ENCODE measurements at regions not wholly inside any gene's neighbourhood (a gene's known extent, or its start where the extent isn't known, plus 50 kb on each side); places are given as distances from the start of the nearest gene placed in this dataset.

GRCh38 chr5:115402822-115403577, 106.5 kb upstream of the CCDC112 start:
- TF ChIP-seq CTCF (IDR thresholded peaks at IDR 0.05; ENCODE audit: poor library complexity) (no peak), EZH2phosphoT487 (IDR thresholded peaks at IDR 0.05; ENCODE audit: low read depth, severe bottlenecking, unreplicated experiment) (no peak), EZH2 (IDR thresholded peaks at IDR 0.05; ENCODE audit: borderline replicate concordance) (no peak)
- no peak overlapping the region for H2AFZ ChIP-seq
- DNase-seq (ENCODE audit: low spot score), result no peak
- H3K9me3 ChIP-seq (ENCODE audit: low read depth), result no peaks in the 10 kb centered on the region
- no peaks in the 10 kb centered on the region for H3K79me2 ChIP-seq
- H4K20me1 ChIP-seq (ENCODE audit: insufficient read depth, poor library complexity, severe bottlenecking), result no peaks in the 10 kb centered on the region
- no peaks in the 10 kb centered on the region for H3K36me3 ChIP-seq (replicated peaks; ENCODE audit: insufficient read depth, low read depth)
- 86% methylated on average over 1 of the region's 1 CpG for WGBS (ENCODE audit: low lambda C conversion rate, missing lambda C conversion rate)
- H3K4me2 ChIP-seq, result no peak overlapping the region
- no peaks in the 10 kb centered on the region for H3K4me1 ChIP-seq (ENCODE audit: insufficient read depth)
- no peaks in the 10 kb centered on the region for H3K9me2 ChIP-seq (replicated peaks; ENCODE audit: insufficient read depth)
- no peak overlapping the region for H3K27ac ChIP-seq
- H3K27me3 ChIP-seq, result no peaks in the 10 kb centered on the region
- no peak overlapping the region for H3K4me3 ChIP-seq

- H3K79me2 ChIP-seq, result no peaks in the 10 kb centered on the region
- 70% methylated on average over 4 of the region's 4 CpGs for WGBS (ENCODE audit: low lambda C conversion rate, missing lambda C conversion rate)
These were observed 105.6 kb upstream of the CCDC112 start for GRCh38 chr5:115402092-115402491.

GRCh38 chr5:115398719-115399118, 102.3 kb upstream of the CCDC112 start:
- Histone ChIP-seq H3K9me3 (ENCODE audit: low read depth) (no peaks in the 10 kb centered on the region), H3K36me3 (replicated peaks; ENCODE audit: insufficient read depth, low read depth) (no peaks in the 10 kb centered on the region), H3K4me2 (no peak overlapping the region), H3K4me3 (no peak overlapping the region), H3K27ac (no peak overlapping the region), H3K4me1 (ENCODE audit: insufficient read depth) (peaks cover under 1% of the 10 kb centered on the region), H3K79me2 (no peaks in the 10 kb centered on the region), H3K27me3 (no peaks in the 10 kb centered on the region), H3K9me2 (replicated peaks; ENCODE audit: insufficient read depth) (no peaks in the 10 kb centered on the region), H2AFZ (no peak overlapping the region), H4K20me1 (ENCODE audit: insufficient read depth, poor library complexity, severe bottlenecking) (no peaks in the 10 kb centered on the region)
- TF ChIP-seq EZH2phosphoT487 (IDR thresholded peaks at IDR 0.05; ENCODE audit: low read depth, severe bottlenecking, unreplicated experiment) (no peak), EZH2 (IDR thresholded peaks at IDR 0.05; ENCODE audit: borderline replicate concordance) (no peak), CTCF (IDR thresholded peaks at IDR 0.05; ENCODE audit: poor library complexity) (no peak)
- 94% methylated on average over 1 of the region's 1 CpG for WGBS (ENCODE audit: low lambda C conversion rate, missing lambda C conversion rate)
- DNase-seq (ENCODE audit: low spot score), result no peak

More at GRCh38 chr5:115402092-115402491, 105.6 kb upstream of the CCDC112 start:
- Histone ChIP-seq H3K27ac (no peak overlapping the region), H3K9me3 (ENCODE audit: low read depth) (no peaks in the 10 kb centered on the region), H3K36me3 (replicated peaks; ENCODE audit: insufficient read depth, low read depth) (no peaks in the 10 kb centered on the region), H3K4me2 (no peak overlapping the region), H2AFZ (no peak overlapping the region), H3K4me3 (no peak overlapping the region), H3K27me3 (no peaks in the 10 kb centered on the region), H3K4me1 (ENCODE audit: insufficient read depth) (no peaks in the 10 kb centered on the region), H4K20me1 (ENCODE audit: insufficient read depth, poor library complexity, severe bottlenecking) (no peaks in the 10 kb centered on the region), H3K9me2 (replicated peaks; ENCODE audit: insufficient read depth) (no peaks in the 10 kb centered on the region)
- DNase-seq (ENCODE audit: low spot score), result no peak
- TF ChIP-seq CTCF (IDR thresholded peaks at IDR 0.05; ENCODE audit: poor library complexity) (no peak), EZH2 (IDR thresholded peaks at IDR 0.05; ENCODE audit: borderline replicate concordance) (no peak), EZH2phosphoT487 (IDR thresholded peaks at IDR 0.05; ENCODE audit: low read depth, severe bottlenecking, unreplicated experiment) (no peak)

All from hepatocyte (in vitro differentiated cells).